OCI-LY1 (cell line): ENCODE measurements at regions not wholly inside any gene's neighbourhood (a gene's known extent, or its start where the extent isn't known, plus 50 kb on each side); places are given as distances from the start of the nearest gene placed in this dataset.

Experiments
- H2AFZ ChIP-seq: fragments of 200-600 bp; sonication (generic), shearing (Covaris generic); 2 replicates; pipeline ENCODE4 v1.6.0; 2014; ENCODE audit warnings: antibody characterized with exemption, mild to moderate bottlenecking, low read length
- H3F3A ChIP-seq: fragments of 200-600 bp; sonication (generic), shearing (Covaris generic); 2 replicates; pipeline ENCODE4 v1.6.0; 2014; ENCODE audit warnings: mild to moderate bottlenecking, antibody characterized with exemption, low read length, moderate library complexity; ENCODE audit not compliant: insufficient read depth
- H3K27ac ChIP-seq: fragments of 200-600 bp; sonication (generic); 2 replicates; pipeline ENCODE4 v1.5.1; 2014; ENCODE audit warnings: low read length, mixed run types, mild to moderate bottlenecking, low read depth; ENCODE audit not compliant: poor library complexity, severe bottlenecking
- H3K27me3 ChIP-seq: fragments of 200-600 bp; sonication (generic); 2 replicates; pipeline ENCODE4 v1.6.0; 2014; ENCODE audit warnings: antibody characterized with exemption, mild to moderate bottlenecking, low read length, moderate library complexity; ENCODE audit not compliant: insufficient read depth
- H3K36me3 ChIP-seq: fragments of 200-600 bp; sonication (generic); 2 replicates; pipeline ENCODE4 v1.6.1; 2014; ENCODE audit warnings: mild to moderate bottlenecking, antibody characterized with exemption, low read length, moderate library complexity, mixed read lengths; ENCODE audit not compliant: insufficient read depth
- H3K4me1 ChIP-seq: fragments of 200-600 bp; sonication (generic); 2 replicates; pipeline ENCODE4 v1.5.1; 2014; ENCODE audit warnings: mild to moderate bottlenecking, low read length, moderate library complexity; ENCODE audit not compliant: insufficient read depth, severe bottlenecking
- H3K4me2 ChIP-seq: fragments of 200-600 bp; sonication (generic), shearing (Covaris generic); 2 replicates; pipeline ENCODE4 v1.6.1; 2014; ENCODE audit warnings: low read length
- H3K4me3 ChIP-seq: fragments of 200-600 bp; sonication (generic); 2 replicates; pipeline ENCODE4 v1.5.1; 2014; ENCODE audit warnings: low read length, low read depth, mild to moderate bottlenecking, mixed read lengths; ENCODE audit not compliant: poor library complexity, severe bottlenecking
- H3K79me2 ChIP-seq: fragments of 200-600 bp; shearing (Covaris generic); 2 replicates; pipeline ENCODE4 v1.6.1; 2016; ENCODE audit warnings: mixed run types, low read length, mixed read lengths; ENCODE audit not compliant: insufficient read depth
- H3K9ac ChIP-seq: fragments of 200-600 bp; sonication (generic), shearing (Covaris generic); 2 replicates; pipeline ENCODE4 v1.6.1; 2014; ENCODE audit warnings: mild to moderate bottlenecking, low read length, mixed read lengths
- H3K9me2 ChIP-seq: fragments of 200-600 bp; sonication (generic), shearing (Covaris generic); 2 replicates; pipeline ENCODE4 v1.6.1; 2014; ENCODE audit warnings: low read depth, mild to moderate bottlenecking, low read length, mixed read lengths
- H3K9me3 ChIP-seq: fragments of 200-600 bp; shearing (Covaris generic); 2 replicates; pipeline ENCODE4 v1.6.1; 2014; ENCODE audit warnings: low read length, mixed read lengths
- H4K20me1 ChIP-seq: fragments of 200-600 bp; sonication (generic), shearing (Covaris generic); 2 replicates; pipeline ENCODE4 v1.6.0; 2016; ENCODE audit warnings: mild to moderate bottlenecking, low read length; ENCODE audit not compliant: insufficient read depth
- EZH2 ChIP-seq: fragments of 200-600 bp; sonication (generic), shearing (Covaris generic); IDR thresholded peaks from 2 replicates; pipeline ENCODE4 v1.8.0; 2017; ENCODE audit warnings: borderline replicate concordance, mixed run types, mild to moderate bottlenecking, antibody characterized with exemption, low read length, moderate library complexity, mixed read lengths
- TF ChIP-seq, protein P1 (sequence below): fragments of 200-600 bp; sonication (generic), shearing (Covaris generic); IDR thresholded peaks from 2 replicates; pipeline ENCODE4 v1.5.1; 2017; ENCODE audit warnings: mild to moderate bottlenecking, antibody characterized with exemption, low read length, moderate library complexity, mixed read lengths

DNA sequence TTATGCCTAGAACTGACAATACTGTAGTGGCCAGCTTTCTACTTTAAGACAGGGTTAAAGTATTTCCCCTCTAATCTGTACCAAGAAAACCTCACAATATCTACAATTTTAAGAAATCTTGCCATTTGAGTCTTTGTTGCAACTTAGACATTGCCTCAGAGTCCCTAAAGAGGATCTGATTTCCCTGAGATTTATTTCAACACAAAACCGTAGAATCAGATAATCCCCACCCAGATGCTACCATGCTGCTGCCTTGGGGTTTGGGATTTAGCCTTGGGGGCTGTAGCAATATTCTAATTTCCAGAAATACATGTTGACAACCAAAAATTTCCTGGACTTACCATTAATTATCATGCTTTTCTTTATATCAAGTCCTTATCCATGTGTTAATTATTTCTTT, 50.3 kb upstream of the DENND1B start:
- H3F3A ChIP-seq: no peaks in the 10 kb centered on the region

More for the DNA sequence above, 50.3 kb upstream of the DENND1B start:
- no peak for TF ChIP-seq EZH2
- TF ChIP-seq, protein P1, sequence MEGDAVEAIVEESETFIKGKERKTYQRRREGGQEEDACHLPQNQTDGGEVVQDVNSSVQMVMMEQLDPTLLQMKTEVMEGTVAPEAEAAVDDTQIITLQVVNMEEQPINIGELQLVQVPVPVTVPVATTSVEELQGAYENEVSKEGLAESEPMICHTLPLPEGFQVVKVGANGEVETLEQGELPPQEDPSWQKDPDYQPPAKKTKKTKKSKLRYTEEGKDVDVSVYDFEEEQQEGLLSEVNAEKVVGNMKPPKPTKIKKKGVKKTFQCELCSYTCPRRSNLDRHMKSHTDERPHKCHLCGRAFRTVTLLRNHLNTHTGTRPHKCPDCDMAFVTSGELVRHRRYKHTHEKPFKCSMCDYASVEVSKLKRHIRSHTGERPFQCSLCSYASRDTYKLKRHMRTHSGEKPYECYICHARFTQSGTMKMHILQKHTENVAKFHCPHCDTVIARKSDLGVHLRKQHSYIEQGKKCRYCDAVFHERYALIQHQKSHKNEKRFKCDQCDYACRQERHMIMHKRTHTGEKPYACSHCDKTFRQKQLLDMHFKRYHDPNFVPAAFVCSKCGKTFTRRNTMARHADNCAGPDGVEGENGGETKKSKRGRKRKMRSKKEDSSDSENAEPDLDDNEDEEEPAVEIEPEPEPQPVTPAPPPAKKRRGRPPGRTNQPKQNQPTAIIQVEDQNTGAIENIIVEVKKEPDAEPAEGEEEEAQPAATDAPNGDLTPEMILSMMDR: no peak
- H3K9me2 ChIP-seq: peaks cover 3% of the 10 kb centered on the region; the same call in 1 of the 2 replicates
- H3K36me3 ChIP-seq: no peaks in the 10 kb centered on the region
- no peak overlapping the region for H3K9ac ChIP-seq
- H3K79me2 ChIP-seq: no peaks in the 10 kb centered on the region
- H3K4me2 ChIP-seq: no peak overlapping the region
- no peaks in the 10 kb centered on the region for H3K4me1 ChIP-seq
- no peak overlapping the region for H3K4me3 ChIP-seq
- no peaks in the 10 kb centered on the region for H3K9me3 ChIP-seq
- H3K27ac ChIP-seq: no peak overlapping the region
- H3K27me3 ChIP-seq: no peaks in the 10 kb centered on the region
- H4K20me1 ChIP-seq: no peaks in the 10 kb centered on the region
- no peak overlapping the region for H2AFZ ChIP-seq
